Endothelial cell of umbilical vein (primary cell): ENCODE measurements at regions not wholly inside any gene's neighbourhood (a gene's known extent, or its start where the extent isn't known, plus 50 kb on each side); places are given as distances from the start of the nearest gene placed in this dataset.

Source experiments
- EZH2 ChIP-seq: IDR thresholded peaks from 2 replicates; pipeline ENCODE4 v1.6.1; 2012; ENCODE audit warnings: borderline replicate concordance, low read depth, mild to moderate bottlenecking, moderate library complexity, low read length, inconsistent platforms; ENCODE audit not compliant: severe bottlenecking
- GATA2 ChIP-seq: IDR thresholded peaks from 2 replicates; pipeline ENCODE4 v1.7.0; 2011; ENCODE audit warnings: low read depth, mild to moderate bottlenecking, moderate library complexity, mixed read lengths, low read length; ENCODE audit not compliant: insufficient read length, insufficient read depth
- POLR2A ChIP-seq: IDR thresholded peaks from 2 replicates; pipeline ENCODE4 v1.6.1; 2012; ENCODE audit warnings: low read depth, mild to moderate bottlenecking, control low read depth, low read length
- POLR2AphosphoS5 ChIP-seq: IDR thresholded peaks from 2 replicates; pipeline ENCODE4 v1.6.1; 2012; ENCODE audit warnings: low read depth, mild to moderate bottlenecking, control low read depth, low read length, moderate library complexity; ENCODE audit not compliant: insufficient read depth
- TF ChIP-seq, protein P1 (sequence below), 2 donors: IDR thresholded peaks; 1 replicate in 1 of 2; 2 replicates in 1 of 2; pipeline ENCODE4 v1.5.1; 2011; ENCODE audit warnings: low read length in 2 of 2, mild to moderate bottlenecking in 2 of 2, moderate library complexity in 2 of 2, control low read depth in 1 of 2, inconsistent platforms in 1 of 2, low read depth in 1 of 2; ENCODE audit not compliant: insufficient read depth in 1 of 2; ENCODE audit errors: extremely low read depth in 1 of 2

DNA sequence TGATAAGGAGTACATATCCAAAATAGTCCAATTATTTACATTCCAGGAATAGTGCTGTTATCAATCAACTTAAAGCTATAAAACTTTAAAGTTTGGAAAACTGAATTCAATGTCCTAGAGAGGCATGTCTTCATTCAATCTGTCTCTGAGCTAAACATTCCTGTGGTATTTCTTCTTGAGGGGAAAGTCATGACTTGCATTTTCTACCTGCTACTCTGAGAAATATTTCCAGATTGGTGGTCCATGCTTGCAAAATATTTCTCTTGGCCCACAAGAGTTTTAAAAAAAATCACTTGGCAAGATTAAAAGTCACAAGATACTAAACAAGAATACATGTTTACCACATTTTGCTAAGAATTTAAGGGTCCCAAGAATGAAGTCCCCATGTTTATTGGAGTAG is 63.6 kb upstream of the HGF start:
- TF ChIP-seq, protein P1, sequence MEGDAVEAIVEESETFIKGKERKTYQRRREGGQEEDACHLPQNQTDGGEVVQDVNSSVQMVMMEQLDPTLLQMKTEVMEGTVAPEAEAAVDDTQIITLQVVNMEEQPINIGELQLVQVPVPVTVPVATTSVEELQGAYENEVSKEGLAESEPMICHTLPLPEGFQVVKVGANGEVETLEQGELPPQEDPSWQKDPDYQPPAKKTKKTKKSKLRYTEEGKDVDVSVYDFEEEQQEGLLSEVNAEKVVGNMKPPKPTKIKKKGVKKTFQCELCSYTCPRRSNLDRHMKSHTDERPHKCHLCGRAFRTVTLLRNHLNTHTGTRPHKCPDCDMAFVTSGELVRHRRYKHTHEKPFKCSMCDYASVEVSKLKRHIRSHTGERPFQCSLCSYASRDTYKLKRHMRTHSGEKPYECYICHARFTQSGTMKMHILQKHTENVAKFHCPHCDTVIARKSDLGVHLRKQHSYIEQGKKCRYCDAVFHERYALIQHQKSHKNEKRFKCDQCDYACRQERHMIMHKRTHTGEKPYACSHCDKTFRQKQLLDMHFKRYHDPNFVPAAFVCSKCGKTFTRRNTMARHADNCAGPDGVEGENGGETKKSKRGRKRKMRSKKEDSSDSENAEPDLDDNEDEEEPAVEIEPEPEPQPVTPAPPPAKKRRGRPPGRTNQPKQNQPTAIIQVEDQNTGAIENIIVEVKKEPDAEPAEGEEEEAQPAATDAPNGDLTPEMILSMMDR (IDR thresholded peaks at IDR 0.05; ENCODE audit: extremely low read depth in 1 of 2, insufficient read depth in 1 of 2, low read depth in 1 of 2, low read length in 2 of 2): no peak
- TF ChIP-seq POLR2AphosphoS5: no peak
- TF ChIP-seq EZH2: no peak
- TF ChIP-seq POLR2A: no peak
- TF ChIP-seq GATA2: no peak
